Cardiac fibroblast (primary cell): ENCODE measurements at regions not wholly inside any gene's neighbourhood (a gene's known extent, or its start where the extent isn't known, plus 50 kb on each side); places are given as distances from the start of the nearest gene placed in this dataset.

Source experiments
- DNase-seq, 2 donors: peaks; one replicate each; pipeline versions ENCODE4 v3.0.0 to v3.0.0-alpha.2; 2010; ENCODE audit warnings: low read depth in 2 of 2
- H3K4me3 ChIP-seq, 2 donors: replicated peaks in 1 of 2; 1 replicate in 1 of 2; 2 replicates in 1 of 2; pipeline ENCODE4 v1.5.1; 2011; ENCODE audit warnings: low read depth in 2 of 2, low read length in 2 of 2, mild to moderate bottlenecking in 2 of 2, moderate library complexity in 1 of 2
- CTCF ChIP-seq: IDR thresholded peaks from one replicate; pipeline ENCODE4 v1.5.1; 2011; ENCODE audit warnings: low read depth, mild to moderate bottlenecking, low read length, inconsistent platforms

DNA sequence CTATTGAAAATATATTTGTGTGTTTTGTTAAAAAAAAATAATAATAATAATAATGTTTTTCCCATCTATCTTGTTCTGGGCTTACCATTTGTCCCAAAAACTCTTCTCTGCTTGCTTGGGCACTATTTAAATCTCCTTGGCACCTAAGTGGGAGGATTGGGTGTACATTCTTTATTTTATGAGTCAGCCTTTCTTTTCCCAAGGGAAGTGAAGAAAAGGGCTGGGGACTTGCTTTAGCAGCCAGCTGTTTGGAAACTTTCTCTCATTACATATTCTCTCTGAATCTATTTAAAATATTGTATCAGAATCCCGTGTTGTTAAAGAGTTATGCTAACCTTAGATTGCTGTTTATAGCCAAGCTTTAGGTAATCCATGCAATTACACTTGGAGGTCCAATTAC lies 2332.4 kb downstream of the ARAP2 start:
- no peak for TF ChIP-seq CTCF
- H3K4me3 ChIP-seq: no peak overlapping the region
- DNase-seq: peak; percentile 19 to 48

GRCh38 chr4:33914386-33914785 lies 2329.9 kb downstream of the ARAP2 start:
- no peak overlapping the region for H3K4me3 ChIP-seq
- DNase-seq: peak in 1 of 2 donors; percentile 8
- no peak for TF ChIP-seq CTCF

DNA sequence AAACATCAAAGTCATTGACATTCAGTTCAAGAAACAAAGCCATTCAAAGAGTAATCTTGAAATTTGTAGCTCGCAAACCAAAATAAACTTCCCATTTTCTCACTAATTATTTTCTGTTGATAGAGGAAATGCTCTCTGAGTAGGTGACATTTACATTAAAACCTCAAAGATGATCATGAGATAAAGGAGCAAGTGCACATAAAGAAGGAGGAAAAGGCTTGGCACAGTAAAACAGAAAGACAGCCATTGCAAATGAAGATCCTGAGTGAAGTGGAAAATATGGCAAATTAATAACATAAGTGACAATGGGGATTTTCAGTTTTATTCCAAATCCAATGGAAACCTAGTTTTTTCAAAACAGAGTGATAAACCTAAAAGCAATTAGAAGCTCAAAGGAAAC lies 2320.8 kb downstream of the ARAP2 start:
- DNase-seq: no peak
- H3K4me3 ChIP-seq: no peak overlapping the region
- no peak for TF ChIP-seq CTCF

- no peak overlapping the region for H3K4me3 ChIP-seq
- no peak for TF ChIP-seq CTCF
- peak; percentile 47 to 58 for DNase-seq
Measured at GRCh38 chr4:33924239-33924638, 2320.1 kb downstream of the ARAP2 start.

DNA sequence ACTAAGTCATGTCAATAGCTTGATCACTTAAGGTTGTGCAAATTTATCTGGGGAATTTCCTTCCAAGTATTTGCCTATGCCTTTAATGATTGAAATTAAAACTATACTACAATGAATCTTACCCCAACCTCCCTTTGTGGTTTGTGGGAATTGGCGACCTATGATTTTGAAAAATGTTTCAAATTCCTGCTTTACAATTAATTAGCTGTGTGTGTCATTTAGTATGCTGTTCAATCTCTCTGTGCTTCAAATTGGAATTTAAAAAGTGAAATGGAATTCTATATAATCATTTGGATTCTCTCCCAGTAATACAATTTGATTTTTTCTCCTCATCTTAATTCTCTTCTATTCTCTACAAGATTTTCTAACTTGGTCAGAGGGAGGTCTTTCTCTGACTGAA lies 2319.5 kb downstream of the ARAP2 start:
- no peak for DNase-seq
- no peak for TF ChIP-seq CTCF
- H3K4me3 ChIP-seq: no peak overlapping the region

DNA sequence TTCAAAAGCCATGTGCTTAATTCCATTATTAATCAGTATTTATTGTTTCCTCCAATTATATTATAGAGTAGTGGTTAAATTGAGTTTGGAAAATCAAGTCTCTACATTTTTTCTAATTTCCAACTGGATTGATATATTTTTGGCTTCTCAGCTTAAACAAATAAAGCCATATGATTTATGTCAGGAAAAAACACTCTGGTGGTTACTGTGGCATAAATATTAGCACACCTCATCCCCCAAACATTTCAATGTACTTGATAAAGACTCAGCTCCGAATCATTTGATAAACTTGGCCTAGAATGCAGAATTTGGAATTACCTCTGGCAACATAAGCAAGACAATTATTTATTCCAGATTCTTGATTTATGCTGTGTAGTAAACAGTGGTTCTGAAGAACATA lies 2313.8 kb downstream of the ARAP2 start:
- H3K4me3 ChIP-seq: no peak overlapping the region
- DNase-seq: peak; percentile 8 to 11
- no peak for TF ChIP-seq CTCF

DNA sequence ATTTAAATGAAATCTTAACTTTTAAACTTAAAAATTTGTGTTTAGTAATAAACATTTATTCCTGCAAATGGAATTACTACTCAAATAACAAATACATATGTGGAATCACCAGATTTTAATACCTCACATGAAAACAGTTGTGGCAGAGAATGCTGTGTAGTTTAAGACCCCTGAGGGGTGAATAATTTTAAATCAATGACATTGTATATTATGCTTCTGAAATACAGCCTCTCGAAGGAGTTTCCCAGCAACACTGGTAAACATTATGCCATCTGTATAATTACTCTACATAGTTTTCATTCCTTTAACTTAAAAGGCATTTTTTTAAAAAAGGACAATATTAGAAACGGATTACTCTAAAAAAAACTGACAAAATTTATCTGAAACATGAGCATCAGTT lies 2313.3 kb downstream of the ARAP2 start:
- TF ChIP-seq CTCF: no peak
- peak in 1 of 2 donors; percentile 5 for DNase-seq
- no peak overlapping the region for H3K4me3 ChIP-seq
